KBM-7 (cell line): ENCODE measurements at regions not wholly inside any gene's neighbourhood (a gene's known extent, or its start where the extent isn't known, plus 50 kb on each side); places are given as distances from the start of the nearest gene placed in this dataset.

ENCODE experiments used
- DNase-seq: peaks from one replicate; pipeline ENCODE4 v3.0.0-alpha.2; 2015
- in situ Hi-C: fragments of 300-500 bp; cut with MboI; formaldehyde crosslinking; loops from 2 replicates; pipeline ENCODE4 v1.14.3; 2020; ENCODE audit warnings: low sequenced_read_pairs, low pct_unique_long_range_greater_than_20kb, mixed read lengths

DNA sequence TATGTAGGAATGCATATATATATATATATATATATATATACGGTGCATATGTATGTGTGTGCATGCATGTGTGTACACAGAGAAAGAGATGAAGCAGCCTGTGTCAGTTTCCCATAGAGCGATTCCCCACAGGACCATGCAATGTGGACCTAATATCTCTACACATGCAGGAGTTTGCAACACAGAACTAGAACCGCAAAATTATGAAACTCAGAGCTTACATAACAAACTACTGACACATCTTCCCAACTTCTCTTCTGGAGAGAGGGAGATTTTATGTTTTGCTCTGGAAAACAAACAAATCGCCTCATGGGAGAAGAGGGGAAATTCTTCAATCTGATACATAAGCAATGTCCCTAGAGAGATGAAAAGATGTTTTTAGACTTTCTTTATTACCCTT is 377.2 kb downstream of the LRATD1 start:
- in situ Hi-C loops = no loop called here
- DNase-seq = no peak

DNA sequence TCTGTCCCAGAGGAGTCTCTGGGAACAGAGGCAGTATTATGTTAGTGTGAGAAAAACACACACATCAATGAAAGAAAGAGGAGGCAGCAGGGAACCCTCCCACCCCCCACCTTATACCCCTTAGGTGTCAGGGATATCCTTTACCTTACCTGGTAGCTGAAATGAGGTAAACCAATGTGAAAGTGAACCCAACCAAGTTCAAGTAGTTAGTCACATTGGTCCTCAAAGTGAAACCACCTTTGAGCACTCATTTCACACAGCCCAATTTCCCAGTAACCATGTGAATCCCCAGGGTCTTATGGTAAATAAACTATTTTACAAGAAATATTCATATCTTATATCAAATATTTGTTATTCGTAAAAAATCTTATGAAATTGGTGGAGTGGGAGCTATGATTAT is 377.8 kb downstream of the LRATD1 start:
- DNase-seq = no peak
- in situ Hi-C loops = no loop called here

DNA sequence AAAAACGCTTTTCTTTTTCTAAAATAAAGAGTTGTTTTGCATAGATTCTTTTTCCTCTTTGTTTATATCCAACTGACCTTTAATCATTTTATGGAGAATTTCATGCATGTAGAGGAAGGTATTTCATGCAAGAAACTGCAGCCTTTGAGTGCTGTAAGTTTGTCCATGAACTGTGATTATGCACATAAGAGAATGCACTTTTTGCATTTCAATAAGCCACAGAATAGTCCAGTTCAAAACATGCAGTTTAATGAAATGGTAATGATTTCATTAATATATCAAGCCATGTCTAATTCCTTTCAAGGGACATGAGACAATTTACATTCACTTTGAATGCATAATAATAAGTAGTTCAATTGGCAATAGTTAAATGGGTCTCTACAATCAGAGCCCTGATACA is 386.3 kb downstream of the LRATD1 start:
- in situ Hi-C loops = no loop called here
- DNase-seq = no peak

DNA sequence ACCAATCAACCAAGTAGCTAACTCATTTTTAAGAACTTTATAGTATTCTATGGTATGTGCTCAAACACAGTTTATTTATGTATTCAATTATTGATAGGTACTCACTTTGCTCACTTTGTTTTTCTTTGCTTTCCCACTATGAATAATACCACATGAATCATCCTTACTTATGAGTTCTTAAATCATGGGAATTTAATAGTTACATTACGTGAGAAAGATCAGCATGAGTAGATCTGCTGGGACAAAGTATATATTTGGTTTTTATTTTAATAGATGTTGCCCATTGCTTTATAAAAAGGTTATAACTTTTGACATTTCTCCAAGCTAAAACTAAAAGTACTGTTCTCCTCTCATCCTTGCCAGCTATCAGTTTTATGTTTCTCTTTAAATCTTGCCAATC is 390.7 kb downstream of the LRATD1 start:
- no peak for DNase-seq
- in situ Hi-C loops = no loop called here

DNA sequence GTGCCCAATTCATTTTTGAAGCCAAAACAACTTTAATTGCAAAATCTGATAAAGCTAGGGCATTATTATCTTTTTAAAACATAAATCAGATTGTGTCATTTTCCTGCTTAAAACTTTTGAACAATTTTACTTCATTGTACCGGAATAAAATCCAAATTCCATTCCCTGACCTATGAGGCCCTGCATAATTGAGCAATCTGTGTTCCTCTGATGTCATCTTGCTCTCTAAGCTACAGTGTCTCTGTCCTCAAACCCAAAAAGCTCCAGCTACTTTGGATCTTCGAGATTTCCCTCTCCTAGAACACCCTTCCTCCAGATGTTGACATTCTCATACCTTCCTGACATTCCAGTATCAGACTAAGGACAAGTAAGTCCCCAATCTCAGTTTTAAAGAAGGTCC is 395.9 kb downstream of the LRATD1 start:
- no peak for DNase-seq
- in situ Hi-C loops = no loop called here

DNA sequence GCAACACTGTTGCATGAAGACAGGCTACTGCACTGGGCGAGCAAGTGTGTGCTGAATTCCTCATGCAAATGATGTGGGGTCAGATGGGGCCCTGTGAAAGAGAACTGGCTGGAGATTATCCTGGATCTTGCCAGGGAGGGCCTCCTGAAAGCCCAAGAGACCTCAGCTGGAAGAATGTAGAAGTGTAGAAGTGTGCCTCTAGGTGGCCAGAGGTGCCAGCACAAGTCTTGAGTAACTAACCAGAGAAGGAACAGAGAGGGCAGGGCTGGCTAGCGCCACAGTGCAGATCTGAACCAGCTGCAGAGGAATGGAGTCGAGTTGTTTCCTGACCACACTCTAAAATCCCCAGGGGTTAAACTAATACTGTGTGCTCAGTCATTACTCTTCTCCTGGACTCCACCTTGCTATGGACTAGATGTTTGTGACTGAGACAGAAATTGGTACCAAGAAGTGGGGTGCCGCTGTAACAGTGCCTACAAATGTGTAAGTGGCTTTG is 399.3 kb downstream of the LRATD1 start:
- DNase-seq = no peak
- in situ Hi-C loops = no loop called here

DNA sequence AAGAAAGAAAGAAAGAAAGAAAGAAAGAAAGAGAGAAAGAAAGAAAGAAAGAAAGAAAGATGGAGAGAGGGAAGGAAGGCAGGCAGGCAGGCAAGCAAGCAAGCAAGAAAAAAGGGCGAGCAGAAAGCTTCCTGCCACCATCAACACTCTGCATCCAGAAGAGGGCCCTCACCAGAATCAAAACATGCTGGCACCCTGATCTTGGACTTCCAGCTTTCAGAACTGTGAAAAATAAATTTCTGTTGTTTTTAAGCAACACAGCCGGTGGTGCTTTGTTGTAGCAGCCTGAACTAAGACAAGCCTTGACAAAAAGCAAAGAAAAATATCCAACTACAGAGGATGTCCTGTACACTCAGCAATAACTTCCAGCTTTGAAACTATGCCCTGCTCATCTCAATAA is 401.7 kb downstream of the LRATD1 start:
- DNase-seq = no peak
- in situ Hi-C loops = no loop called here

DNA sequence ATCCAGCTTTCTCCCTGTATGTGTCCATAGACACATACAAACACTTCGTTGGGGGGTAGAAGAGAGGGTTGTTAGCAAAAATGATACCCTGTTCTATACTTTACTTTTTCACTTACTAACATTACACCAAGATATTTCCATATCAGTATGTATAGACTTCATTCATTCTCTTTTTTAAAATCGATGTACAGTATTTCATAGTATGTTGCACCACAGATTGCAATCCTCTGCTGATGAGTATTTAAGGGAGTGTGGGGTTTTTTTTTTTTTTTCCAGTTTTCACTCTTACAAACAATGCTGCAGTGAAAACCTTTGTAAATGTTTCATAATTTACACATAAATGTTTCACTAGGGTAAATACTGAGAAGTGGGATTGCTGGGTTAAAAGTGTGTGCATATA is 402.3 kb downstream of the LRATD1 start:
- DNase-seq = no peak
- in situ Hi-C loops = no loop called here

DNA sequence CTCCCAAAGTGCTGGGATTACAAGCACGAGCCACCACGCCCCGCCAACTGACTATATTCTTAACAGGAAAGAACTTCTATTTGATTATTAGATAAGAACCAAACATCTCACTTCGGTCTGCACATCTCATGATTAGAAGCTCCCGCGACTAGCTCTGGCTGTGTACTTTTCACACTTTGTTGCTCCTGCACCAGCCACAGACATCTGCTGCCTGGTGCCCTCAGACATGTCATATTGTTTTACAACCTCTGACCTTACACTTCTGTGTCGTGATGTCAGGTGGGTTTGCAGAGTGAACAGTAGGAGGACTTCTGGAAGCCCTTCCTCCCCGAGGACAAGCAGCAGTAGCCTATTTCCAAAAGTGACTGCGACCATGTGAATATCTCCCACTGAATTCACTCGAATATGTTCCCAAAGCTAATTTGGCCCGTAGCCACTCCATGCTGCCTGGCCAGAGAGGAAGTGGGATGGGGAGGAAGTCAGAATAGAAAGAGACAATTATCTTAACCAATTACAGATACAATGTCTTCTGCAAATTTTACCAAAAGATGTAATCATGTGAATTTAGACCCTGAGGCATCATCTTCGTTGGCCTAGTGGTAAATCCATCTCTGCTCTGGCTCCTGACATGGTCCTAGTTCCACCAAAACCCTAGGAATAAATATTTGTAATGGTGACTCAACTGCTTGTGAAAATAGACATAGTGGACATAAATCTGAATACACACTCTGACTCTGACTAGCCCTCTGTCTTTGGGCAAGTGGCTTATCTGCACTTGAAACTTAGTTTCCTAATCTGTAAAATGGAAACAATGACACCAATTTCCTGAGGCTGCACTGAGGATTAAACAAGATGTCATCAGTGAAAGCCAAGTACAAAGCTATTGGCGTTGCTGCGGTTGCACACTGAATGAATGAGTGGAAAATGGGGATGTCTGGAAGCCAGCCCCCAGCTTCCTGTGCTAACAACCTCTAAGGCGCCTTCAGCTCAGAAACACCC is 406.1 kb downstream of the LRATD1 start:
- DNase-seq = peak; percentile 70
- in situ Hi-C loops = no loop called here

DNA sequence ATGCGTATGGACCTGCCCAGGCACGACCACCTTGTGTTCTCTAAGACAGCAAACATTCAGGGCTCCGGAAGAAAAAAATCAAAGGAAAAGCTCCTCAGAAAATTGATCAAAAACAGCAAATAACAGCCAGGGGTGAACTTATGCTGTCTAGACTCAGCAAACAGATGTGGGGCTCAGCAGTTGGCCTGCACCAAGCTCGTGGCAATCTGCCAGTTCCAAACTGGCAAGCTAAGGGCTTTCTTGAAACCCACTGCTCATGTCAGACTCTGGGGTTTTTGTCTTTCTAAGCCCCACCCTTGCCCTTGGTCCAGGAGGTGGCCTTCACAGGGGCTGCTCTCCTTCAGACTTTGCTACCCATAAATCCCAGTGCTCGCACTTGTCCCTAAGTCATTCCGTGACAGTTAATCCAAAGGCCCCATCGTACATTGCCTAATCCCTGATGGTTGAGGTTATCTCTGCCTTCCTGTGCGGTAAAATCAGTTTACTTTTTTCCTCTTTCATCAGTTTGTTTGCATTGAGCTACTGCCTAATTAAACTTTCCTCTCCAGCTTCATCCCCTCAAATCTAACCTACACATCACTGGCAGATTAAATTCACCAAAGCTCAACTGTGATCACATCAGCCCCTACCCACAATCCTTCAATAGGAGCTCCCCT is 408.0 kb downstream of the LRATD1 start:
- in situ Hi-C loops = no loop called here
- no peak for DNase-seq

DNA sequence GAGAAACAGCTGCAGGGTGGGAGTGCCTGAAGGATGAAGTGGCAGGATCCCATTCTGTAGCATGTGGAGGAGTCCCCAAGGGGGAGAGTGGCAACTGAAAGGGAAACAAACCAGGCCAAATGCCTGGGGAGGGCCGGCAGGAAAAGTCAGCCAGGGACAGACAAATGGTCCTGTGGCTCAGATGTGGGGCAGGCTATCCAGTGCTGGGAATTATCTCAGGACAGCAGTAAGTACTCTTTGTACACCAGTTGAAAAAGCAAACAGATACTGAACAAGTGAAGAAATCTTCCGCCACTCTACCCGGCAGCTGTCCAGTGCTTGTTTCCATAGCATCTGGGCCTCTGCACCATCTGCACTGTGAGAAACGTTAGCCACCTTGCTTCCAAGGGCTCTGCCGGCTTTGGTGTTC is 408.9 kb downstream of the LRATD1 start:
- DNase-seq = no peak
- in situ Hi-C loops = no loop called here

DNA sequence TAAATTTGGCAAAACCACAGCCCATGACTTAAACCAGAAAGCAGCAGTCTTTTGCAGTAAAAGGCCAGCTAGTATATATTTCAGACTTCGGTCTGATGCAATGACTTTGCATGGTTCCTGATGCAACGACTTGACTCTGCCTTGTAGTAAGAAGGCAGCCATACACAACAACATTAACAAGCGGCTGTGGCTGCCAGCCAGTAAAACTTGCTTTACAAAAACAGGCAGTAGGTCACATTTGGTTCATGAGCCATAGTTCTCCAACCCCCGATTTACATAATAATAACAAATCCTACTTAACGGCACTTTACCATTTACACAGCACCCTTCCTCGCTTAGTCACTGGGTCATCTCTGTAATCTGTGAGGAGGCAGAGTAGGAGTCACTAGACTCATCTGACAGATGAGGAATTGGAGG is 410.3 kb downstream of the LRATD1 start:
- no peak for DNase-seq

DNA sequence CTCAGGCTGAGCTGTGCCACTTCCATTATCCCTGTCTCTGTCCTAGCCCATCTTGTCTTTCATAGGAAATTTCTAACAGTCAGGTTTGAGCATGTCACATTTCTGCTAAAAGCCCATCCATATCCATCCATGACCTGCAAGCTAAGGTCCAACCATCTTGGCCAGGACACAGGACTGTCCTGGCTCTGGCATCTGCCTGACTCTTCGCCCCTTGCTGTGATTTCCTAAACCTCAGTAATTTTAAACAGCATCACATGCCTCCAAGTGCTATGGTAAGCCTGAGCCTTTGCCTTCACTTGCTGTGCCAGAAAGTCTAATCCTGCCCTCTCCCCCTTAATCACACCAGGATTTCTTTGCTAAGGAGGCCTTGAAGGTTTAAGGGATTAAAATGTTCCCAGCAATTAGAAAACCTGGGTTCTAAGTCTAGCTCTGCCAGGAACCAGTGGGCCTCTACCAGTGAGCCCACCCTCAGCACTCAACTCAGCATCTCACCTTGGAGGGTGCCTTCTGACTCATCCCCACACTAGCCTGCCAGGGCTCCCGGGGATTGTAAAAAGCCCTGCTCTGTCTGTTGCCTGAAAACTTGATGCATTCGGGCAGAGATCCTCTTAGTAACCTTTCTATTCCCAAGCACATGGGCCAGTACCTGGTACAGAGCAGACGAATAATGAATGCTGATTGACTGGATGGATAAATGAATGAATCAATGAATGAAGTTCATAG is 411.0 kb downstream of the LRATD1 start:
- no peak for DNase-seq
- in situ Hi-C loops = no loop called here

More for the DNA sequence above, 410.3 kb downstream of the LRATD1 start:
- in situ Hi-C loops = no loop called here

DNA sequence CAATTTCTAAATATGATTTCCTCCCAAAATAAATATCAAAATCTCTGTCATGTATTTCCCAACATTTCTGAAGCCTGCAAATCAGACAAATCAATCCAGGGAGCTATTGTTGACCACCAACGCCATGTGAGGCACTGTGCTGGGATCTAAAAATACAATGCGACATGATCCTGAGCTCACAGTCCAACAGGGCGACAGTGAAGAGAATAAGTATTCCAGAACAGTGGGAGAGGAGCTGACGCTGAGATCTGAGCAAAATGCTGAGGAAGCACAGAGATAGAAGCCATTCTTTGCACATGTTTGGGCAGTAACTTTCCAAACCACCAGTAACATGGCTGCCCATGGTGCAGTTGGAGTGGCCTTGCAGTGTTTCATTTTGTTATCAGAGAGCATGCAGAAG is 412.5 kb downstream of the LRATD1 start:
- no peak for DNase-seq
- in situ Hi-C loops = no loop called here

DNA sequence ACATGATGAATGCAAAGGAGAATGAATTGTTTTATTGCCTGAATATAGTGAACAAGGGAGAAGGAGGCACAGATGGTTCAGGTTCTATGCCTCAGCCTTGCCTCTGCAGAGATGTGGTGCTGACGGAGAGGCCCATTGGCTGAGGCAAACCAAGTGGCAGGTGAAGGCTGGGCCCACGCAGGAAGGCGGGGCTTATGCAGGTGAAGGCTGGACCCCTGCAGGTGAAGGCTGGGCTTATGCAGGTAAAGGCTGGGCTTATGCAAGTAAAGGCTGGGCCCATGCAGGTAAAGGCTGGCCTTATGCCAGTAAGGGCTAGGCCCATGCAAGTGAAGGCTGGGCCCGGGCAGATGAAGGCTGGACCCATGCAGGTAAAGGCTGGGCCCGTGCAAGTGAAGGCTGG is 414.7 kb downstream of the LRATD1 start:
- no peak for DNase-seq
- in situ Hi-C loops = no loop called here

DNA sequence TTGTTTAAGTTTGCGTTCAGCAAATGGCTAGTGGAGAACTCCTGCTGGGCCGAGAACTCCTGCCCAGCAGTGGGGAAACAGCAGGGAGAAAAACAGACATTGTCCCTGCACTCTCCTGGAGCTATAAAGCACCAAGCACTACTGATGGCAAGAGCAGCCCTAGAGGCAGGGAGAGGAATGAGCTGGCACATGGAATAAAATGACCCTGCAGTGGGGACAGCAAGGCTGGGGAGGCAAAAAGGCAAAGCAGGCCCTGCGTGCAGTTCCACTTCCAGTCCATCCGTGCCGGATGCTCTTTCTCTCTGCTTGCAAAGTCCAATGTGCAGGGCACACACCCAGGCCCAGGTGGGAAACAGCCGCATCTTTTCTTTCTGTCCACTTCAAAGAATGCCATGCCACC is 415.5 kb downstream of the LRATD1 start:
- no peak for DNase-seq
- in situ Hi-C loops = no loop called here

DNA sequence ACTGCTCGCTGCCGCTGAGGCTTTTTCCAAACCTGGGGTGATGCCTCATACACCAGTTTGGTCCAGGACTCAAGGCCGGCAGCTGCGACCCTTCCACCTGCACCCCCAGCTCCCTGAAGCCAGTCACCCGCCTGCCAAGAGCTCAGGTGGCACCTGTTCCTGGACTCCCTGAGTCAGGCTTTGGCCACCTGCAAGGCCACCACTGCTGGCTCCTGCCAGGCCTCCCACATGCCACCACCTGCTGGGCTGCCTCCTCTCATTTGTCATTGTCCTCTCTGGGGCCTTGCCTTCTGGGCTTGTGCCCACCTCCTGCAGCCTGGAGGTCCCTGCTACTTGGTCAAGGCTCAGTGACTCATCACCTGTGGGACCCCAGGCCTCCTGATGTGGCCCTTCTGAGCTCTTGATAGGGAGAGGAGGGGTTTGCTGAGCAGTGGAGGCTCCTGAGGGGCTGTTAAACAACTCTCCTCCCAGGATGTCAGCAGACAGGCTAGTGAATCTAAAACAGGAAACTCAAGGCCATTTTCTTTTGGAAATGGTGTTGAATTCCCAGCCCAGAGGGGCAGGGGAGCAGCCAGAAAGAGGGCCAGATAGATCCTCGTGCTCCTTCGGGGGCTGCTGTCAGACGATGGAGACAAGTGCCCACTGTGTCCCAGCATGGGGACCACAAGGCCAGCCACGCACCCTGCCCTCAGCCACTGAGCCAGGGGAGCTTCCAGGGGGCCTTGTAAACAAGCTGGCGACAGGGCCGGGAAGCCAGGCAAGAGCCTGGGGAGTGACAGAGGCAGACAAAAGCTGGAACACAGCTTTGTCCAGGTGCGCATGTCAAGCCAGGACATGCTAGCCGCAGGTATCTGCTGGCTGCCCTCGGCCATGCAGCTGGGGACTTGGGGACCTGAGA is 416.8 kb downstream of the LRATD1 start:
- in situ Hi-C loops = no loop called here

DNA sequence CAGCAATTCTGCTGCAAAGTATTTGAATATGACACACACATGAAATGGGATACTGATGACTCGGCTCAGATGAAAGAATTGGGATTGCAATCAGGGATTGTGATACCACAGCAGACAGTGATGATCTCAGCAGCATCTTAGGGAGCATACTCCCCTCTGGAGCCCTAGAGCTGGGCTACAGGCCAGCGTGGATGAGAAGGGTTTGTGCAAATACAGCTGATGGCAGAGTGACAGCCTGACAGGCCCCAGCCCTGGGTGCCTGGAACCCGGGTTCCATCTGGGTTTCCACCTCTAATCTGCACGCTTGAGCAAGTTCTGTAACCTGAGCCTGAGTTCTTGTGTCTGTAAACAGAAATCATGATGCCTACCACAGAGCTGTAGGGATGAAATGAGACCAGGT is 418.0 kb downstream of the LRATD1 start:
- in situ Hi-C loops = no loop called here
- no peak for DNase-seq

More for the DNA sequence above, 416.8 kb downstream of the LRATD1 start:
- no peak for DNase-seq

DNA sequence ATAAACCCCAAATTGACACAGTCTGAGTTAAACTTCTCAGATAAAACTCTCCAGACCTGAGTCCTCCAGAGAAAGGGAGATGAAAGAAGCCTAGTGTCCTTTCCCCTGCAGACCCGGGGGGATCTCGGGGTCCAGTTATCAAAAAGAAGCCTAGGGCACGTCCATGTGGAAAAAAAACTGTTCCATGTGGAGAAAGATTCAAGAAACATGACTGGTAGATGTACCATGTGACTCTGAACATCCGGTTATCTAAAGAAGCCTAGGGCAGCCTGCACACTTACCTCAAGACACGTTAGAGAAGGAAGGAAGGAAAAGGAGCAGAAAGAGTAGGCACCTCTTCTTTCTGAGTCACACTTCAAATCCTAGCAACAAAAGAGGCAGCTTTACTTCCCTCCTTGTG is 421.0 kb downstream of the LRATD1 start:
- in situ Hi-C loops = no loop called here
- no peak for DNase-seq
